HG03558 (cell line): ENCODE measurements at regions not wholly inside any gene's neighbourhood (a gene's known extent, or its start where the extent isn't known, plus 50 kb on each side); places are given as distances from the start of the nearest gene placed in this dataset.

Experiments used
- ATAC-seq: cut with Tn5 transposase; IDR thresholded peaks from one replicate; pipeline ENCODE4 v1.9.1; 2021; ENCODE audit warnings: moderate number of reproducible peaks; ENCODE audit not compliant: unreplicated experiment; ENCODE audit errors: extremely low read depth

DNA sequence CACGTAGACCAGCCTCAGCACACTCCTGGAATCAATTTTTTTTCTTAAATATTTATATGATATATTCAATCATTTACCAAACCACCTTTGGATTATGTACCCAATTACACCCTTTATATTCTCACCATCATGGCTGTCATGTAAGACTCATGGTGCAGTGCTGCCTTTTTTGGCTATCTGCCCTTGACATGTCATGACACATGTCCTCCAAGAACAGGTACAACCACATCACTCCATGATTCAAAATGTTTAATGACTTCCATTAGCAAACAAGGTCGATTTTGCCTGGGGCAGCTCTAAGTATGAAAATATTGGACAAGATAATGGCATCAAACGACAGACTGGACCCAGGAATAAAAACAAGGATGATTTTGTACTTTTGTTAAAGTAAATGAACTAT, 861.1 kb upstream of the ADAMTS5 start:
- no peak for ATAC-seq

DNA sequence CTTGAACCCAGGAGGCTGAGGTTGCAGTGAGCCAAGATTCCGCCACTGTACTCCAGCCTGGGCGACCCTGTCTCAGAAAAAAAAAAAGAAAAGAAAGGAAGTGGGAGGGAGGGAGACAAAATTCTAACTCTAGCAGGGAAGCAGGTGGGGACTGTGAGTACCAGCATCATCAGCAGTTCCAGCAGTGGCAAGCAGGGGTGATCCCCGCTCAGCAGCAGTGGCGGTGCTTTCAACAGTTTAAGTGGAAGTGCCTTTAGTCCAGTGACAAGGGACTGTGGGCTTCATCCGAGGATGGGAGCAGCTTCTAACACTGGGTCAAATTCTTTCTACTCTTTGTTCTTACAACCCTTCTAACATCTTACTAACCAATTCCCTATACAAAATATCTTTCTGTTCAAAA, 858.1 kb upstream of the ADAMTS5 start:
- ATAC-seq = no peak

- ATAC-seq = no peak
Observed at GRCh38 chr21:27823652-27824201, 856.8 kb upstream of the ADAMTS5 start.

DNA sequence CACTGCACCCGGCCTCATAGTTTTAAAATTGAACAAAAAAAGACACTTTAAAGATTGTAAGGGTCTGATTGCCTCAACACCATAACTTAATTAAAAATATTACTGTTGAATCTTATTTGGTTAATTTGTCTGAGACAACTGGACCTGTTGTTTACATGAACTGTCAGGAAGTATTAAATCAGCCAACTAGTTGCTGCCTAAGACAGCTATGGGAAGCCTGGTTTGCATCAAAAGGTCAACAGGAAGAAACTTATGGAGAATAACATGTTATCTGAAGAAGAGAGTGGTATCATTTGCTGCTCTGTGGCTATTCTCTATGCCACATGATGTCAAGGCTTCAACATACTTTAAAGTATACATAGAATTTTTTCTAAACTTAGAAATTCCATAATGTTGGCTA, 853.5 kb upstream of the ADAMTS5 start:
- no peak for ATAC-seq

DNA sequence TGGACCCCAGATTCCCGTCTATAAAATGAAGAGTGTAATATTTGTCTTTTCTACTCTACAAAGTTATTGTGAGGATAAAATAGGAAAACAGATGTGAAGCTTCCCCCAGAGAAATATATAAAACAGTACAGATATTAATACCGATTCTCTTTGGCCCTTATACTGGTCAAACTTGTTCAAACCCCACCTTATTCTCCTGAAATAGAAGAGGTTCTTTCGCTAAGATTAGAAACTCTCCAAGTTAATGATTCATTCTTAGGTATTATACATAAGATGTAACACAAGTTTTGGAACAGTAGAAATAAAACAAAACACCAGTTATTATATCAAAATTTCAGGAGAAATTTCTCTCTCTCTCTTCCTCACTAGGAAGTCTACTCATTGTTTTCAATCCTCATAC, 852.4 kb upstream of the ADAMTS5 start:
- ATAC-seq = no peak

- no peak for ATAC-seq
Observed at GRCh38 chr21:27818847-27819246, 852.0 kb upstream of the ADAMTS5 start.

- ATAC-seq = no peak
Observed at GRCh38 chr21:27817902-27818623, 851.2 kb upstream of the ADAMTS5 start.

- no peak for ATAC-seq
Observed at GRCh38 chr21:27817074-27817473, 850.2 kb upstream of the ADAMTS5 start.

DNA sequence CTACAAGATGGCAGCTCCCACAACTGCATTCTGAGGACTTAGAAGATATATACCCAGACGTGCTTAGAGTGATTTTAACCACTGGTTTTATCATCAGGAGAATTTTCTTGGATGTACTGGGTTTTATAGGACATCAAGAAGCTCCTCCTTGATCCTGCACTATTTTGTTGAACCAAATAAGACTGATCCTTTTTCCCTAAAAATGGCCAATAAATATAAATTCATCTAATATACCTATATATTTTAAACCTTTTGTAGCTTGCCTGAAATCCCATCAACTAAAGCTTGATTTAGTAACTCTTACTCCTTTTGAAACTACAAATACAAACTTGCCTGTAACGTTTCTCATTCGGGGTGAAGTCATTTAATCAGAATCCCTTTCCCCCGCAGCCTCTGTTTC, 849.4 kb upstream of the ADAMTS5 start:
- ATAC-seq = no peak

DNA sequence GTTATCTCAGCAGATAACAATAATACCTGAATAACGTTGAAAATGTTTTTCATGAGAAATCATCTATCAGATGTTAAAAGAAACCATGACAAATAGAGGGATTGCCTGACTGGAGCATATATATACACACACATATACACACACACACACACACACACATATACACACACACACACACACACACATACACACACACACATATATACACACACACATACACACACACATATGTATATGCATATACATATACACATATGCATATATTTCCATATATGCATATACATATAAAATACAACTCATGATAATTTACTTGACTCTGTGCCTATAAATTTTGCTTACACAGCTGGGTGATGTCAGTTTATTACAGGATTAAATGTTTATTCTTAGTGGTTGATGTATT, 847.3 kb upstream of the ADAMTS5 start:
- ATAC-seq = no peak

DNA sequence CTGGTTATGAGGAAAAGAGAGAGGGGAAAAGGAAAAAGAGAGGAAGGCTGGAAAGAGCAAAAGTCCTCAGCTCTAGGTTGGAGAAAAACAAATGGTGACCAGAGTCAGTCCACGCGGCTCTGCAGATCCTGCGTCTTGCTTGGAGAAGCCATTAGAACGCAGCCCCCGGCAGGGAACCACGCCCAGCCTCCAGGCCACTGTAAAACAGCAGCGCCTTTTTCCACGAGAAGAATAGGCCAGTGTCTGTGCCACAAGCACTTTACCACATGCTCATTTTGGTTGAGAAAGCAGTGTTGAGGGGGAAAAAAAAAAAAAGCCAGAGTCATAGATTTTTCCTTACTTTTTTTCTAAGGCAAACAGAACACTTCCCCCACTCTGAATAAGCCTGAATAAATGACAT, 846.9 kb upstream of the ADAMTS5 start:
- no peak for ATAC-seq

GRCh38 chr21:27813344-27813743, 846.5 kb upstream of the ADAMTS5 start:
- ATAC-seq = no peak

- no peak for ATAC-seq
Observed at GRCh38 chr21:27812279-27812678, 845.4 kb upstream of the ADAMTS5 start.

- ATAC-seq = no peak
Observed at GRCh38 chr21:27808923-27809322, 842.0 kb upstream of the ADAMTS5 start.

DNA sequence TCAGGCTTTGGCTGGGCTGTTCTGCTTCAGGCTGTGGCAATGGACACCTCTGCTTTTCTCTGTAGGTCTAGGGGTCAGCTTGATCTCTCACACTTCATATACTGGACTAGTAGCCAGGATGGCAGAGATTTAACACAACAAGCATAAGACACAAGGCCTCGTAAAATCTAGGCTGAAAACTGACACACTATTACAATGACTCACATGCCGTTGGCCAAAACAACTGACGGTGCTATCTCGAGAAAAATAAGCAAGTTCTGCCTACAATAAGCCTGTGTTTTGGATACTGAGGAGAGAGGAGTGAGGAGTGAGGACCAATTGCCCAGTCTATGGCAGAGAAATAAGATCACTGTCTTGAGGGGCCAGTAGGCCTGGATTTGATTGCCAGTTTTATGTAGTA, 840.7 kb upstream of the ADAMTS5 start:
- ATAC-seq = no peak

- ATAC-seq = no peak
Observed at GRCh38 chr21:27806281-27806680, 839.4 kb upstream of the ADAMTS5 start.

DNA sequence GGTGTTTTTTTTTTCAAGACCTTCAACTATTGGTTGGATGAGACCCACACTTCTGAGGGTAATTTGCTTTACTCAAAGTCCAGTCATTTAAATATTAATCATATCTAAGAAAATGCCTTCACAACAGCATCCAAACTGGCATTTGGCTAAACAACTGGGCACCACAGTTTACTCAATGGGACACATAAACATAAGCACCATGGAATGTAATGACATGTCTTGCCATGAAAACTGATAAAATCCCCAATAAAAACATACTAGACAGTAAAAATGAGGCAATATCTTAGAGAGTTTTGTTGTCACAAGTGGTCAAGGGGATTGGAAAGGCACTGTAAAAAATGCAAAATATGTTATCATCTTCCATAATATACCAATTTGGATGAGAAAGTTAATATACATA, 838.8 kb upstream of the ADAMTS5 start:
- ATAC-seq = no peak

DNA sequence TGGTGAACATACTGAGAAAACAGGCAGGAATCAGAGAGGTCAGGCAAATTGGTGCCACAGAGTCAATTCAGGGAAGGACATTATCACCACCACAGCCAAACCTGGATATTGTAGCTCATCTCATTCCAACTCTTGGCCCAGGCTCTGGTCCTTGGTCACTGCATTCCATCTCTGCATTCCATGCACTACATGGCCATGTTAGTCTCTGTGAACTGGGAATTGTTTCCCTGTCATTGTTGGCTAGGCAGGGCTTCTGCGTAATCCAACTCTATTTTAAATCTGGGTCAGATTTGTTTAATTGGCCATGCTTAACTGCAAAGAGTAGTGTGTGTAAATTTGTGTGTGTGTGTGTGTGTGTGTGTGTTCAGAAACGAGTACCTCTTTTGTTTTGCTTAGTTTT, 837.6 kb upstream of the ADAMTS5 start:
- ATAC-seq = no peak

DNA sequence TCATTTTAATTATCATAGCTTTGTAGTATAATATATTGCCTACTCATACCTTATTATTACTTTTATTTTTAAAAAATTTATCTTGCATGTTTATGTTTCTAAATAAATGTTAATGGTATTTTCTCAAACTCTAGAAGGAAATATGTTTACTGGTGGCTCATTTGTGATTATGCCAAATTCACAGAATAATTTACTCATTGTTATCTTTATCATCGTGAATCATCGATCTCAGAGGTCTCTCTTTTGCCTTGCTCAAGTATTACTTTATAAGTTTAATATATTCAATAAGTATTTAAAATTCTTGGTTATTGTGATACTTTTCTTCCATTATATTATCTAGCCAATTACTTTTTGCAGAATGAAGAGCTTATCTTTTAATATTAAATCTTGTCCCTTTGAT, 836.7 kb upstream of the ADAMTS5 start:
- no peak for ATAC-seq

GRCh38 chr21:27802816-27803475, 836.1 kb upstream of the ADAMTS5 start:
- no peak for ATAC-seq

GRCh38 chr21:27799861-27800260, 833.0 kb upstream of the ADAMTS5 start:
- ATAC-seq = no peak

- no peak for ATAC-seq
Observed at GRCh38 chr21:27796106-27796505, 829.2 kb upstream of the ADAMTS5 start.
